K562 (cell line): ENCODE measurements at regions not wholly inside any gene's neighbourhood (a gene's known extent, or its start where the extent isn't known, plus 50 kb on each side); places are given as distances from the start of the nearest gene placed in this dataset.

Source experiments
- ATAC-seq: fragments of 200-7000 bp; cut with Tn5 transposase; 3 replicates; pipeline ENCODE4 v1.9.1; 2020; ENCODE audit warnings: moderate library complexity
- BruUV-seq: library from RNA; stranded (reverse); fragments of 400-500 nt; replicated peaks from 2 replicates; lab custom pipeline; 2021; lab: Mats Ljungman, UMichigan
- CTCF ChIA-PET: fragments of 300-600 bp; formaldehyde crosslinking; extraction: SDS; loops from one replicate; lab custom pipeline; 2021; ENCODE audit warnings: low intra/inter-chr PET ratio; lab: Yijun Ruan, JAX
- POLR2A ChIA-PET: fragments of 300-600, 350-650 bp; sonication (Branson Sonifier 250); formaldehyde crosslinking; extraction: SDS; loops from one replicate; lab custom pipeline; 2021; ENCODE audit warnings: antibody characterized with exemption, inconsistent platforms; lab: Yijun Ruan, JAX
- DNase-seq, 4 experiments: peaks; one replicate each; pipeline versions ENCODE4 v3.0.0 to v3.0.0-alpha.2; 2011 to 2018; ENCODE audit warnings: low spot score in 3 of 4, mixed read lengths in 3 of 4; ENCODE audit errors: extremely low read depth in 1 of 4
- FAIRE-seq: peaks from 2 replicates; lab custom pipeline; 2011; peaks lifted over from hg19 to GRCh38; lab: Jason Lieb, UNC
- H2AFZ ChIP-seq: 2 replicates; pipeline ENCODE4 v1.6.0; 2011; ENCODE audit warnings: low read depth, low read length, control low read depth, inconsistent platforms
- H3K27ac ChIP-seq: fragments of 200-600 bp; 3 replicates; pipeline ENCODE4 v1.8.0; 2011; ENCODE audit warnings: low read depth, mild to moderate bottlenecking, control low read depth, inconsistent platforms, low read length, moderate library complexity, mixed read lengths; ENCODE audit errors: extremely low read depth
- H3K27me3 ChIP-seq, 2 experiments: fragments of 300-600 bp in 1 of 2; 2 replicates in 1 of 2; 3 replicates in 1 of 2; pipeline versions ENCODE4 v1.6.0 to v1.8.0; 2011; ENCODE audit warnings: inconsistent platforms in 2 of 2, low read length in 2 of 2, mild to moderate bottlenecking in 1 of 2, mixed read lengths in 1 of 2, moderate library complexity in 1 of 2; ENCODE audit not compliant: control insufficient read depth in 2 of 2, insufficient read depth in 2 of 2
- H3K36me3 ChIP-seq: fragments of 300-600 bp; 3 replicates; pipeline ENCODE4 v1.8.0; 2011; ENCODE audit warnings: mild to moderate bottlenecking, low read length, inconsistent platforms; ENCODE audit not compliant: control insufficient read depth, insufficient read depth
- H3K4me1 ChIP-seq, 2 experiments: fragments of 200-600 bp in 1 of 2; replicated peaks in 1 of 2; 2 replicates in 1 of 2; 3 replicates in 1 of 2; pipeline versions ENCODE4 v1.5.1 to v1.8.0; 2011; ENCODE audit warnings: inconsistent platforms in 2 of 2, low read length in 2 of 2, mild to moderate bottlenecking in 1 of 2, mixed read lengths in 1 of 2, moderate library complexity in 1 of 2; ENCODE audit not compliant: control insufficient read depth in 2 of 2, insufficient read depth in 2 of 2
- H3K4me2 ChIP-seq: 2 replicates; pipeline ENCODE4 v1.6.1; 2011; ENCODE audit warnings: low read length, control low read depth, inconsistent platforms, mixed read lengths; ENCODE audit not compliant: insufficient read depth
- H3K4me3 ChIP-seq: fragments of 200-600 bp; sonication (generic), shearing (Covaris generic); 2 replicates; pipeline ENCODE4 v1.5.1; 2016; ENCODE audit warnings: control low read depth, inconsistent platforms
- H3K79me2 ChIP-seq: fragments of 200-600 bp; 3 replicates; pipeline ENCODE4 v1.8.0; 2011; ENCODE audit warnings: low read length, inconsistent platforms; ENCODE audit not compliant: control insufficient read depth, insufficient read depth
- H3K9ac ChIP-seq, 2 experiments: 2 replicates each; pipeline versions ENCODE4 v1.6.0 to v1.6.1; 2011; ENCODE audit warnings: low read depth in 2 of 2, low read length in 2 of 2, control low read depth in 1 of 2, inconsistent platforms in 1 of 2, mild to moderate bottlenecking in 1 of 2, mixed read lengths in 1 of 2; ENCODE audit not compliant: insufficient read depth in 1 of 2
- H3K9me1 ChIP-seq: one replicate; pipeline ENCODE4 v1.6.0; 2011; ENCODE audit warnings: inconsistent platforms, mild to moderate bottlenecking, low read length, moderate library complexity; ENCODE audit not compliant: control insufficient read depth, insufficient read depth
- H3K9me3 ChIP-seq: replicated peaks from 2 replicates; pipeline ENCODE4 v1.5.1; 2011; ENCODE audit warnings: low read depth, low read length, inconsistent platforms; ENCODE audit not compliant: control insufficient read depth, insufficient read depth
- H4K20me1 ChIP-seq: replicated peaks from 2 replicates; pipeline ENCODE4 v1.6.1; 2011; ENCODE audit warnings: low read length, inconsistent platforms, mixed read lengths; ENCODE audit not compliant: control insufficient read depth, insufficient read depth
- AFF4 ChIP-seq: sonication (generic); formaldehyde crosslinking; IDR thresholded peaks from 2 replicates; pipeline ENCODE4 v1.8.0; 2023; ENCODE audit warnings: mild to moderate bottlenecking, missing genetic modification reagents
- KDM1A ChIP-seq, 2 experiments: fragments of 450-650 bp; IDR thresholded peaks; 2 replicates each; pipeline ENCODE4 v1.6.1; 2016; ENCODE audit warnings: mild to moderate bottlenecking in 2 of 2
- RFX1 ChIP-seq: fragments of 450-650 bp; IDR thresholded peaks from 2 replicates; pipeline ENCODE4 v1.6.1; 2016; ENCODE audit warnings: mild to moderate bottlenecking, moderate library complexity
- TFE3 ChIP-seq: fragments of 450-650 bp; formaldehyde crosslinking; IDR thresholded peaks from 2 replicates; pipeline ENCODE4 v1.4.0; 2020; ENCODE audit warnings: mild to moderate bottlenecking, mixed read lengths
- WGBS: fragments of 100-300 bp; shearing (Covaris generic); methylation state at CpG from one replicate; pipeline ENCODE4 v1.1.6; 2016; ENCODE audit warnings: low coverage, mixed read lengths; ENCODE audit not compliant: insufficient coverage; ENCODE audit errors: missing lambda C conversion rate; 5-methylcytosine and 5-hydroxymethylcytosine counted together
- in situ Hi-C: fragments of 300-500 bp; cut with MboI; formaldehyde crosslinking; loops from 4 replicates; pipeline ENCODE4 v1.15.0; 2018; ENCODE audit warnings: inconsistent platforms, mixed read lengths
- intact Hi-C: fragments of 100-400 bp; cut with micrococcal nuclease; formaldehyde crosslinking; loops from 2 replicates; pipeline ENCODE4 v1.14.2; 2022

GRCh38 chr4:138740816-138741745, 274.5 kb upstream of the NOCT start:
- no TSS peak for BruUV-seq

More at GRCh38 chr4:138740816-138741745, 274.5 kb upstream of the NOCT start:
- Histone ChIP-seq H3K4me1 (no peaks in the 10 kb centered on the region), H3K9me1 (no peaks in the 10 kb centered on the region), H3K36me3 (no peaks in the 10 kb centered on the region), H3K27me3 (peaks cover 7 to 14% of the 10 kb centered on the region in 2 experiments; a peak in 3 of 5 replicates), H3K4me2 (no peak overlapping the region), H3K4me3 (no peak overlapping the region), H4K20me1 (no peaks in the 10 kb centered on the region), H3K79me2 (no peaks in the 10 kb centered on the region), H3K27ac (no peak overlapping the region), H3K9ac (no peak overlapping the region), H2AFZ (no peak overlapping the region), H3K9me3 (no peaks in the 10 kb centered on the region)
- intact Hi-C loops (no loop called here), in situ Hi-C loops (no loop called here)
- ChIA-PET POLR2A (no interaction called here), CTCF (no interaction called here)
- TF ChIP-seq RFX1: peak; percentile 50
- TF ChIP-seq TFE3 (CRISPR knock-in tag): peak; percentile 43; the same call in 1 of the 2 replicates
- TF ChIP-seq KDM1A (IDR thresholded peaks at IDR 0.05): no peak
- no peak for TF ChIP-seq AFF4 (CRISPR knock-in tag)
- DNase-seq: no peak
- WGBS: 0% methylated on average over 4 of the region's 4 CpGs
- no peak for FAIRE-seq
- ATAC-seq: no peak
